GM10266 (cell line): ENCODE measurements at regions not wholly inside any gene's neighbourhood (a gene's known extent, or its start where the extent isn't known, plus 50 kb on each side); places are given as distances from the start of the nearest gene placed in this dataset.
"Not testable (repeated sequence)": the region's sequence is repeated elsewhere in the genome, so short reads cannot be mapped to it uniquely, and the experiment has no call there.

Source experiments
- DNase-seq: peaks from one replicate; pipeline ENCODE4 v3.0.0; 2012; ENCODE audit errors: extremely low spot score
- TF ChIP-seq, protein P1 (sequence below): IDR thresholded peaks from 2 replicates; pipeline ENCODE4 v1.5.1; 2012; ENCODE audit warnings: mild to moderate bottlenecking, low read depth; ENCODE audit not compliant: control insufficient read depth, insufficient read depth; ENCODE audit errors: missing control alignments

- TF ChIP-seq, protein P1, sequence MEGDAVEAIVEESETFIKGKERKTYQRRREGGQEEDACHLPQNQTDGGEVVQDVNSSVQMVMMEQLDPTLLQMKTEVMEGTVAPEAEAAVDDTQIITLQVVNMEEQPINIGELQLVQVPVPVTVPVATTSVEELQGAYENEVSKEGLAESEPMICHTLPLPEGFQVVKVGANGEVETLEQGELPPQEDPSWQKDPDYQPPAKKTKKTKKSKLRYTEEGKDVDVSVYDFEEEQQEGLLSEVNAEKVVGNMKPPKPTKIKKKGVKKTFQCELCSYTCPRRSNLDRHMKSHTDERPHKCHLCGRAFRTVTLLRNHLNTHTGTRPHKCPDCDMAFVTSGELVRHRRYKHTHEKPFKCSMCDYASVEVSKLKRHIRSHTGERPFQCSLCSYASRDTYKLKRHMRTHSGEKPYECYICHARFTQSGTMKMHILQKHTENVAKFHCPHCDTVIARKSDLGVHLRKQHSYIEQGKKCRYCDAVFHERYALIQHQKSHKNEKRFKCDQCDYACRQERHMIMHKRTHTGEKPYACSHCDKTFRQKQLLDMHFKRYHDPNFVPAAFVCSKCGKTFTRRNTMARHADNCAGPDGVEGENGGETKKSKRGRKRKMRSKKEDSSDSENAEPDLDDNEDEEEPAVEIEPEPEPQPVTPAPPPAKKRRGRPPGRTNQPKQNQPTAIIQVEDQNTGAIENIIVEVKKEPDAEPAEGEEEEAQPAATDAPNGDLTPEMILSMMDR, result no peak
- DNase-seq, result no peak
These were observed 234.8 kb upstream of the ISL1 start for GRCh38 chr5:51148437-51148836.

GRCh38 chr5:51156222-51156621 is 227.0 kb upstream of the ISL1 start:
- TF ChIP-seq, protein P1, result no peak
- DNase-seq, result no peak

GRCh38 chr5:51156838-51157237 is 226.4 kb upstream of the ISL1 start:
- TF ChIP-seq, protein P1, result no peak
- no peak for DNase-seq

- DNase-seq, result no peak
- TF ChIP-seq, protein P1, result no peak
These were observed 224.1 kb upstream of the ISL1 start for GRCh38 chr5:51159164-51159563.

DNA sequence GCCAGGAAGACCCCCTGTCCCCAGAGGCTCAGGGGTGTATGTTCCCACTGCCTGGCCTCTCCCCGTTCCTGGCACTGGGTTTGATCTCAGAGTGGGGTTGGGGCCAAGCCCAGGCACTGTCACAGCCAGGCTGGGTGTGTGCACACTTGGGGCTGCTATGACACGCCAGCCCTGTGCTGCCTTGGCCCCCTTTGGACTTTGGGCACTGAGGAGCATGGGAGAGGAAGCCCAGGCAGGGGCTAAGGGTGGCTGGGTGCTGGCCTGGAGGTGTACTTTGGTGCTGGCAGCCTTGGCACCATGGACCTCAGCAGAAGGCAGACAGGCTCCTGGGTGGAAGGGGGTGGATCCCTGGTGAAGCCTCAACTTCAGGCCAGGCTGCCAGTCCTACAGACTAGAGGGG is 223.6 kb upstream of the ISL1 start:
- no peak for DNase-seq
- TF ChIP-seq, protein P1, result no peak

- TF ChIP-seq, protein P1, result no peak
- DNase-seq, result no peak
These were observed 221.0 kb upstream of the ISL1 start for GRCh38 chr5:51162245-51162644.

DNA sequence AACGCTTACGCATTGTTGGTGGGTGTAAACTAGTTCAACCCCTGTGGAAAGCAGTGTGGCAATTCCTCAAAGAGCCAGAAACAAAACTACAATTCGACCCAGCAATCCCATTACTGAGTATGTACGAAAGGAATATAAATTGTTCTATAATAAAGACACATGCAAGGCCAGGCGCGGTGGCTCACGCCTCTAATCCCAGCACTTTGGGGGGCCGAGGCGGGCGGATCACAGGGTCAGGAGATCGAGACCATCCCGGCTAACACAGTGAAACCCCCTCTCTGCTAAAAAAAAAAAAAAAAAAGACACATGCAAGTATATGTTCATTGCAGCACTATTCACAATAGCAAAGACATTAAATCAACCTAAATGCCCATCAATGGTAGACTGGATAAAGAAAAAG is 217.6 kb upstream of the ISL1 start:
- not testable (repeated sequence) for DNase-seq

DNA sequence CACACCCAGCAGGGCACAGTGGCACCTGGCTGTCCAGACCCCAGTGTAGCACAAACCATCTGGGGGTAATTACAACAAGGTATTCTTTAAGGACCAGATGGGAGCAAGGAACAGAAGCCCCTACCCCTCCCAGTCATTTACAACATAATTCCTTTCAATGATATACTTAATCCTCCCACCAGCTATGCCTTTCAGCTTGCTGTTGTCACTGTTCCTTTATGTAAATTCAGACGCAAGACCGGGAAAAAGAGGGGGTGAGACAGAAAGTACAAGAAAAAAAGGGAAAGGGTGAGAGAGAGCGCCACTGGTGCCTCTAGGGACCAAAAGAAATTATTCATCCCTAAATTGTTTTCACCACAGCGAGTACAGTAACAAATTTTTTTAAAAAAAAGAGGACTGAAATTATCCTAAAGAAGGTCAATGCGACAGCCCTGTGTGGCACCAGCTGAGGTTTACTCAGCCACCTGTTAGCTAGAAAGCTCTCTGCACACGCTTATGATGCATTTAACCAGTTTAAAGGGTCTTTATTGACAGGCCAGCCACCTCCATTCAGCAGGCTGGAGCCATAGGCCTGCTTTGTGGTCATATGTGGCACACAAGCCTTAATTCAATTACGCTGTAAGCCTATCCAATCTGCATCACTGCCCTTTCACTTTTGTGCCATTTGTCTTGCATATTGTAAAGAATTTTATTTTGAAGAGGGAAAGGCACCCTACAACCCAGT is 210.2 kb upstream of the ISL1 start:
- DNase-seq, result no peak
- TF ChIP-seq, protein P1, result no peak
